ENCODE measurements at regions not wholly inside any gene's neighbourhood (a gene's known extent, or its start where the extent isn't known, plus 50 kb on each side); places are given as distances from the start of the nearest gene placed in this dataset.

DNA sequence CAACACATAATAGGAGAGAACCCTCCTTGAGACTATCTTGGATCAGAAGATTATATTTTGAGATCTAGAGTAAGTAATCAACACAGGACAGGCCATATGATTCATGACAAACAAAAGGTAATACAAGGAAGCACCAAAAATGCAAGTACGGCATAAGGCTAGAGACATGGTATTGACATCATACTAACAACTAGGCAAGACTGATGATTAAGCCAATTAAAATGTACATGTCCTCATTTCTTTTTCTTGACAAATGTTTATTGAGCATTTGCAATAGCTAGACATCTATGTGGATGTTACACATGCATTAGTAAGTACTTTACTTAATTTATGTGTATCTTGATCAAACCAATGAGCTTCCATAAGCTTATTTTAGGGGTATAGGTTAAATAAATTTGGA lies 695.7 kb upstream of the GALNTL6 start:
- Histone ChIP-seq H3K27me3 (ENCODE audit: control insufficient read depth, insufficient read depth, low read length) (no peaks in the 10 kb centered on the region), H3K4me1 (ENCODE audit: control insufficient read depth, insufficient read depth, low read length) (no peaks in the 10 kb centered on the region), H3K36me3 (ENCODE audit: control insufficient read depth, insufficient read depth, low read length) (no peaks in the 10 kb centered on the region), H3K4me3 (ENCODE audit: low read length) (no peak overlapping the region), H3K9me3 (ENCODE audit: control insufficient read depth, insufficient read depth, low read length) (no peaks in the 10 kb centered on the region), H3K27ac (ENCODE audit: low read length) (no peak overlapping the region)
- Mint-ChIP-seq H3K4me1 (no peaks in the 10 kb centered on the region), H3K4me3 (no peak overlapping the region), H3K27me3 (ENCODE audit: low read depth in 2 of 2) (no peaks in the 10 kb centered on the region), H3K36me3 (no peaks in the 10 kb centered on the region), H3K9me3 (peaks cover 5 to 9% of the 10 kb centered on the region in 2 donors), H3K27ac (no peak overlapping the region)
- DNase-seq = no peak
- intact Hi-C loops (cut with micrococcal nuclease) = no loop called here
- 100% methylated on average over 1 of the region's 1 CpG for WGBS (ENCODE audit: insufficient coverage)
- no peak for ATAC-seq
- TF ChIP-seq, protein P1, sequence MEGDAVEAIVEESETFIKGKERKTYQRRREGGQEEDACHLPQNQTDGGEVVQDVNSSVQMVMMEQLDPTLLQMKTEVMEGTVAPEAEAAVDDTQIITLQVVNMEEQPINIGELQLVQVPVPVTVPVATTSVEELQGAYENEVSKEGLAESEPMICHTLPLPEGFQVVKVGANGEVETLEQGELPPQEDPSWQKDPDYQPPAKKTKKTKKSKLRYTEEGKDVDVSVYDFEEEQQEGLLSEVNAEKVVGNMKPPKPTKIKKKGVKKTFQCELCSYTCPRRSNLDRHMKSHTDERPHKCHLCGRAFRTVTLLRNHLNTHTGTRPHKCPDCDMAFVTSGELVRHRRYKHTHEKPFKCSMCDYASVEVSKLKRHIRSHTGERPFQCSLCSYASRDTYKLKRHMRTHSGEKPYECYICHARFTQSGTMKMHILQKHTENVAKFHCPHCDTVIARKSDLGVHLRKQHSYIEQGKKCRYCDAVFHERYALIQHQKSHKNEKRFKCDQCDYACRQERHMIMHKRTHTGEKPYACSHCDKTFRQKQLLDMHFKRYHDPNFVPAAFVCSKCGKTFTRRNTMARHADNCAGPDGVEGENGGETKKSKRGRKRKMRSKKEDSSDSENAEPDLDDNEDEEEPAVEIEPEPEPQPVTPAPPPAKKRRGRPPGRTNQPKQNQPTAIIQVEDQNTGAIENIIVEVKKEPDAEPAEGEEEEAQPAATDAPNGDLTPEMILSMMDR (IDR thresholded peaks at IDR 0.05) = no peak

DNA sequence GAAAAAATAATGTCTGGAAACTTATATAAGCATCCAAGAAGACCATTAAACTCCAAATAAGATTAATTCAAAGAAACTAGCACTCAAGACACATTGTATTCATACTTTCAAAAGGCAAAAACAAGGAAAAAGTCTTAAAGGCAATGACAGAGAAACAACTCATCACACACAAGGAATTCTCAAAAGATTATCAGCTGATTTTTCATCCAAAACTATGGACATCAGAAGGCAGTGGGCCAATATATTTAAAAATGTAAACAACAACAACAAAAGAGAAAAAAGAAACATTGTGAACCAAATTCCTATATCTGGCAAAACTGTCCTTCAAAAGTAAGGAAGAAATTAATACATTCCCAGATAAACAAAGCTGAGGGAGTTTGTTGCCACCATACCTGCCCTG lies 711.4 kb upstream of the GALNTL6 start:
- Histone ChIP-seq H3K4me1 (ENCODE audit: control insufficient read depth, insufficient read depth, low read length) (no peaks in the 10 kb centered on the region), H3K4me3 (ENCODE audit: low read length) (no peak overlapping the region), H3K36me3 (ENCODE audit: control insufficient read depth, insufficient read depth, low read length) (no peaks in the 10 kb centered on the region), H3K27ac (ENCODE audit: low read length) (no peak overlapping the region), H3K27me3 (ENCODE audit: control insufficient read depth, insufficient read depth, low read length) (no peaks in the 10 kb centered on the region), H3K9me3 (ENCODE audit: control insufficient read depth, insufficient read depth, low read length) (peaks cover 5% of the 10 kb centered on the region)
- Mint-ChIP-seq H3K36me3 (peaks cover 3% of the 10 kb centered on the region), H3K4me1 (no peaks in the 10 kb centered on the region), H3K27ac (no peak overlapping the region), H3K4me3 (no peak overlapping the region), H3K9me3 (peaks cover 7 to 29% of the 10 kb centered on the region in 2 donors), H3K27me3 (ENCODE audit: low read depth in 2 of 2) (no peaks in the 10 kb centered on the region)
- intact Hi-C loops (cut with micrococcal nuclease) = no loop called here
- ATAC-seq (no peak), DNase-seq (no peak)
- TF ChIP-seq, protein P1 (IDR thresholded peaks at IDR 0.05) = no peak

DNA sequence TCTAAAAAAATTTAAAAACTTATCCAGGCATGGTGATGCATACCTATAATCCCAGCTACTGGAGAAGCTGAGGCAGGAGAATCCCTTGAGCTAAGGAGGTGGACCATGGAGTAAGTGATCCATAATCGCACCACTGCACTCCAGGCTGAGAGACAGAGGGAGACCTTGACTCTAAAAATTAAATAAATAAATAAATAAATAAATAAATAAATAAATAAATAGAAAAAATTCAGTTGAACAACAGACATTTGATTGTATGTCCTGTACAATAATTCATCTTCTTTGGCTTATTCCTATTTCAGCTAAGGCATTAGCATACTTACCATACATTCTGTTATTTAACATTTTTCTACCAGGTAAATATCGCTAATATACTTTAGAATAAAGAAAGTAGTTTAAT lies 726.1 kb upstream of the GALNTL6 start:
- Histone ChIP-seq H3K27ac (ENCODE audit: low read length) (no peak overlapping the region), H3K27me3 (ENCODE audit: control insufficient read depth, insufficient read depth, low read length) (no peaks in the 10 kb centered on the region), H3K36me3 (ENCODE audit: control insufficient read depth, insufficient read depth, low read length) (no peaks in the 10 kb centered on the region), H3K4me1 (ENCODE audit: control insufficient read depth, insufficient read depth, low read length) (no peaks in the 10 kb centered on the region), H3K9me3 (ENCODE audit: control insufficient read depth, insufficient read depth, low read length) (peaks cover 2% of the 10 kb centered on the region), H3K4me3 (ENCODE audit: low read length) (no peak overlapping the region)
- DNase-seq = no peak
- no peak overlapping the region for H3K27ac Mint-ChIP-seq
- intact Hi-C loops (cut with micrococcal nuclease) = no loop called here
- ATAC-seq = no peak
- peaks cover 5% of the 10 kb centered on the region for H3K36me3 Mint-ChIP-seq
- H3K4me1 Mint-ChIP-seq = no peaks in the 10 kb centered on the region
- WGBS (ENCODE audit: insufficient coverage) = no CpG with 5 or more reads among the region's 2 CpGs
- TF ChIP-seq, protein P1 (IDR thresholded peaks at IDR 0.05) = no peak
- peaks cover 16 to 24% of the 10 kb centered on the region in 2 donors for H3K9me3 Mint-ChIP-seq
- H3K27me3 Mint-ChIP-seq (ENCODE audit: low read depth in 2 of 2) = no peaks in the 10 kb centered on the region
- no peak overlapping the region for H3K4me3 Mint-ChIP-seq

DNA sequence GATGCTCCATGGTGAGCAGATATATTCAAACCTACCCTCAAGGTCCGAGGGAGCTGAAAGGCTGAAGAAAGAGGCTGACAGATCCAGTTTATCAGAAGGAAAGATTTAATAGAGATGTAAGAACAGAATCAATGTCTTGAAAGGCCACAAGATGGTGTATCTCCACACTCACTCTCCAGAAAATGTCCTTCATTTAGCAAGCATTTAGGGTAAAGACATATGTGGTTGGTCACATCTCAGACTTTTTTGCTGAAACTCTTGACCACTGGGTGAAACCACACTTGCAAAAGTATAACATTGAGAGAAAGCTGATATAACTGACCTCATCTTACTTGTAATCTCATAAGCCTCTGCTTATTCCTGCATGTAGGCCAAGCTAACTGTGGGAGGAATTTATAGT lies 745.8 kb upstream of the GALNTL6 start:
- no peak overlapping the region for H3K4me3 Mint-ChIP-seq
- Histone ChIP-seq H3K4me1 (ENCODE audit: control insufficient read depth, insufficient read depth, low read length) (no peaks in the 10 kb centered on the region), H3K9me3 (ENCODE audit: control insufficient read depth, insufficient read depth, low read length) (no peaks in the 10 kb centered on the region), H3K4me3 (ENCODE audit: low read length) (no peak overlapping the region), H3K27me3 (ENCODE audit: control insufficient read depth, insufficient read depth, low read length) (no peaks in the 10 kb centered on the region), H3K36me3 (ENCODE audit: control insufficient read depth, insufficient read depth, low read length) (no peaks in the 10 kb centered on the region), H3K27ac (ENCODE audit: low read length) (no peak overlapping the region)
- H3K4me1 Mint-ChIP-seq = no peaks in the 10 kb centered on the region
- ATAC-seq = no peak
- TF ChIP-seq, protein P1 (IDR thresholded peaks at IDR 0.05) = no peak
- DNase-seq = no peak
- intact Hi-C loops (cut with micrococcal nuclease) = no loop called here
- H3K9me3 Mint-ChIP-seq = peaks cover 18 to 22% of the 10 kb centered on the region in 2 donors
- no peaks in the 10 kb centered on the region for H3K27me3 Mint-ChIP-seq (ENCODE audit: low read depth in 2 of 2)
- no peak overlapping the region for H3K27ac Mint-ChIP-seq
- no peaks in the 10 kb centered on the region for H3K36me3 Mint-ChIP-seq
- no CpG with 5 or more reads among the region's 1 CpG for WGBS (ENCODE audit: insufficient coverage)
